K562 (cell line): ENCODE measurements at regions not wholly inside any gene's neighbourhood (a gene's known extent, or its start where the extent isn't known, plus 50 kb on each side); places are given as distances from the start of the nearest gene placed in this dataset.

Experiments
- ATAC-seq: fragments of 200-7000 bp; cut with Tn5 transposase; 3 replicates; pipeline ENCODE4 v1.9.1; 2020; ENCODE audit warnings: moderate library complexity
- BruUV-seq: library from RNA; stranded (reverse); fragments of 400-500 nt; replicated peaks from 2 replicates; lab custom pipeline; 2021; lab: Mats Ljungman, UMichigan
- CTCF ChIA-PET: fragments of 300-600 bp; formaldehyde crosslinking; extraction: SDS; loops from one replicate; lab custom pipeline; 2021; ENCODE audit warnings: low intra/inter-chr PET ratio; lab: Yijun Ruan, JAX
- POLR2A ChIA-PET: fragments of 300-600, 350-650 bp; sonication (Branson Sonifier 250); formaldehyde crosslinking; extraction: SDS; loops from one replicate; lab custom pipeline; 2021; ENCODE audit warnings: antibody characterized with exemption, inconsistent platforms; lab: Yijun Ruan, JAX
- DNase-seq, 4 experiments: peaks; one replicate each; pipeline versions ENCODE4 v3.0.0 to v3.0.0-alpha.2; 2011 to 2018; ENCODE audit warnings: low spot score in 3 of 4, mixed read lengths in 3 of 4; ENCODE audit errors: extremely low read depth in 1 of 4
- FAIRE-seq: peaks from 2 replicates; lab custom pipeline; 2011; peaks lifted over from hg19 to GRCh38; lab: Jason Lieb, UNC
- H2AFZ ChIP-seq: 2 replicates; pipeline ENCODE4 v1.6.0; 2011; ENCODE audit warnings: low read depth, low read length, control low read depth, inconsistent platforms
- H3K27ac ChIP-seq: fragments of 200-600 bp; 3 replicates; pipeline ENCODE4 v1.8.0; 2011; ENCODE audit warnings: low read depth, mild to moderate bottlenecking, control low read depth, inconsistent platforms, low read length, moderate library complexity, mixed read lengths; ENCODE audit errors: extremely low read depth
- H3K27me3 ChIP-seq, 2 experiments: fragments of 300-600 bp in 1 of 2; 2 replicates in 1 of 2; 3 replicates in 1 of 2; pipeline versions ENCODE4 v1.6.0 to v1.8.0; 2011; ENCODE audit warnings: inconsistent platforms in 2 of 2, low read length in 2 of 2, mild to moderate bottlenecking in 1 of 2, mixed read lengths in 1 of 2, moderate library complexity in 1 of 2; ENCODE audit not compliant: control insufficient read depth in 2 of 2, insufficient read depth in 2 of 2
- H3K36me3 ChIP-seq: fragments of 300-600 bp; 3 replicates; pipeline ENCODE4 v1.8.0; 2011; ENCODE audit warnings: mild to moderate bottlenecking, low read length, inconsistent platforms; ENCODE audit not compliant: control insufficient read depth, insufficient read depth
- H3K4me1 ChIP-seq, 2 experiments: fragments of 200-600 bp in 1 of 2; replicated peaks in 1 of 2; 2 replicates in 1 of 2; 3 replicates in 1 of 2; pipeline versions ENCODE4 v1.5.1 to v1.8.0; 2011; ENCODE audit warnings: inconsistent platforms in 2 of 2, low read length in 2 of 2, mild to moderate bottlenecking in 1 of 2, mixed read lengths in 1 of 2, moderate library complexity in 1 of 2; ENCODE audit not compliant: control insufficient read depth in 2 of 2, insufficient read depth in 2 of 2
- H3K4me2 ChIP-seq: 2 replicates; pipeline ENCODE4 v1.6.1; 2011; ENCODE audit warnings: low read length, control low read depth, inconsistent platforms, mixed read lengths; ENCODE audit not compliant: insufficient read depth
- H3K4me3 ChIP-seq: fragments of 200-600 bp; sonication (generic), shearing (Covaris generic); 2 replicates; pipeline ENCODE4 v1.5.1; 2016; ENCODE audit warnings: control low read depth, inconsistent platforms
- H3K79me2 ChIP-seq: fragments of 200-600 bp; 3 replicates; pipeline ENCODE4 v1.8.0; 2011; ENCODE audit warnings: low read length, inconsistent platforms; ENCODE audit not compliant: control insufficient read depth, insufficient read depth
- H3K9ac ChIP-seq, 2 experiments: 2 replicates each; pipeline versions ENCODE4 v1.6.0 to v1.6.1; 2011; ENCODE audit warnings: low read depth in 2 of 2, low read length in 2 of 2, control low read depth in 1 of 2, inconsistent platforms in 1 of 2, mild to moderate bottlenecking in 1 of 2, mixed read lengths in 1 of 2; ENCODE audit not compliant: insufficient read depth in 1 of 2
- H3K9me1 ChIP-seq: one replicate; pipeline ENCODE4 v1.6.0; 2011; ENCODE audit warnings: inconsistent platforms, mild to moderate bottlenecking, low read length, moderate library complexity; ENCODE audit not compliant: control insufficient read depth, insufficient read depth
- H3K9me3 ChIP-seq: replicated peaks from 2 replicates; pipeline ENCODE4 v1.5.1; 2011; ENCODE audit warnings: low read depth, low read length, inconsistent platforms; ENCODE audit not compliant: control insufficient read depth, insufficient read depth
- H4K20me1 ChIP-seq: replicated peaks from 2 replicates; pipeline ENCODE4 v1.6.1; 2011; ENCODE audit warnings: low read length, inconsistent platforms, mixed read lengths; ENCODE audit not compliant: control insufficient read depth, insufficient read depth
- PCBP2 ChIP-seq: fragments of 200-400 bp; formaldehyde crosslinking; IDR thresholded peaks from 2 replicates; pipeline ENCODE4 v1.6.1; 2018; ENCODE audit warnings: low read length, low read depth, mild to moderate bottlenecking, moderate library complexity; ENCODE audit not compliant: poor library complexity, severe bottlenecking
- REST ChIP-seq, 2 experiments: fragments of 450-650 bp; formaldehyde crosslinking in 1 of 2; IDR thresholded peaks; 2 replicates each; pipeline versions ENCODE4 v1.4.0 to v1.6.1; 2014 to 2020; ENCODE audit warnings: mild to moderate bottlenecking in 2 of 2, borderline replicate concordance in 1 of 2, low read depth in 1 of 2
- TCF15 ChIP-seq: fragments of 250-450 bp; sonication (Bioruptor Pico); IDR thresholded peaks from 2 replicates; pipeline ENCODE4 v1.8.0; 2022; ENCODE audit warnings: moderate library complexity, mild to moderate bottlenecking, inconsistent platforms
- TGIF2 ChIP-seq: sonication (generic); formaldehyde crosslinking; IDR thresholded peaks from 2 replicates; pipeline ENCODE4 v1.8.1; 2022; ENCODE audit warnings: mild to moderate bottlenecking, missing genetic modification reagents, moderate library complexity
- WGBS: fragments of 100-300 bp; shearing (Covaris generic); methylation state at CpG from one replicate; pipeline ENCODE4 v1.1.6; 2016; ENCODE audit warnings: low coverage, mixed read lengths; ENCODE audit not compliant: insufficient coverage; ENCODE audit errors: missing lambda C conversion rate; 5-methylcytosine and 5-hydroxymethylcytosine counted together
- in situ Hi-C: fragments of 300-500 bp; cut with MboI; formaldehyde crosslinking; loops from 4 replicates; pipeline ENCODE4 v1.15.0; 2018; ENCODE audit warnings: inconsistent platforms, mixed read lengths
- intact Hi-C: fragments of 100-400 bp; cut with micrococcal nuclease; formaldehyde crosslinking; loops from 2 replicates; pipeline ENCODE4 v1.14.2; 2022

GRCh38 chr5:26343801-26344325, 694.5 kb downstream of the CDH9 start:
- no peak for TF ChIP-seq TGIF2 (CRISPR knock-in tag)
- no peak for TF ChIP-seq PCBP2
- TF ChIP-seq TCF15 (CRISPR knock-in tag) = no peak
- no peak for TF ChIP-seq REST (IDR thresholded peaks at IDR 0.05; ENCODE audit: borderline replicate concordance)
- TF ChIP-seq REST (CRISPR knock-in tag; IDR thresholded peaks at IDR 0.05; ENCODE audit: low read depth) = no peak
- H3K79me2 ChIP-seq = no peaks in the 10 kb centered on the region
- no peak overlapping the region for H3K4me3 ChIP-seq
- no peak overlapping the region for H3K27ac ChIP-seq
- no peak overlapping the region for H2AFZ ChIP-seq
- no peaks in the 10 kb centered on the region for H3K27me3 ChIP-seq
- CTCF ChIA-PET = no interaction called here
- H3K9ac ChIP-seq = no peak overlapping the region
- DNase-seq (no peak), FAIRE-seq (no peak), ATAC-seq (no peak)
- no peaks in the 10 kb centered on the region for H3K4me1 ChIP-seq
- in situ Hi-C loops (no loop called here), intact Hi-C loops (no loop called here)
- H3K9me3 ChIP-seq = no peaks in the 10 kb centered on the region
- no peaks in the 10 kb centered on the region for H4K20me1 ChIP-seq
- H3K4me2 ChIP-seq = no peak overlapping the region
- BruUV-seq = no TSS peak
- POLR2A ChIA-PET = no interaction called here
- H3K36me3 ChIP-seq = no peaks in the 10 kb centered on the region
- 0% methylated on average over 3 of the region's 3 CpGs for WGBS
- H3K9me1 ChIP-seq = no peaks in the 10 kb centered on the region
